SK-N-DZ (cell line): ENCODE measurements at regions not wholly inside any gene's neighbourhood (a gene's known extent, or its start where the extent isn't known, plus 50 kb on each side); places are given as distances from the start of the nearest gene placed in this dataset.
"Not testable (repeated sequence)": the region's sequence is repeated elsewhere in the genome, so short reads cannot be mapped to it uniquely, and the experiment has no call there.

Experiments used
- DNase-seq: peaks from one replicate; pipeline ENCODE4 v3.0.0-alpha.2; 2015; ENCODE audit warnings: low spot score

DNA sequence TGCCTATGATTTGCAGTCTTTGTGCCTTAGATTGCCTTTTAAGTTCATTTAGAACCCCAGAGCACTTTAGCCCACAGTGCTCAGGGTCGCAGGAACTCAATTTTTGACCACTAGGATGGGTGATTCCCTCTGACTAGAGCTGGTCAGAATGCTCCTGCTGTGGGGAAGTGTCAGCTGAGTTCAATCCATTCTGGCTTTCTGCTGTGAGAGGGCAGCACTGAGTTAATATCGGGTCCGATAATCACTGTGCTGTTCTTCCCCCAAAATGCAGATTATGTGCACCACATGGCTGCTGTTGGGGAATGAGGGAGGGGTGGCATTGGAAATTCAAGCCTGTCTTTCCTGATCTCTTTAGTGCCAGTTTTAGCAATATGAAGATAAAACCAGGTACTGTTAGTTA, 886.4 kb downstream of the DNAJB9 start:
- no peak for DNase-seq

- no peak for DNase-seq
Measured at GRCh38 chr7:109460296-109460695, 890.6 kb downstream of the DNAJB9 start.

DNA sequence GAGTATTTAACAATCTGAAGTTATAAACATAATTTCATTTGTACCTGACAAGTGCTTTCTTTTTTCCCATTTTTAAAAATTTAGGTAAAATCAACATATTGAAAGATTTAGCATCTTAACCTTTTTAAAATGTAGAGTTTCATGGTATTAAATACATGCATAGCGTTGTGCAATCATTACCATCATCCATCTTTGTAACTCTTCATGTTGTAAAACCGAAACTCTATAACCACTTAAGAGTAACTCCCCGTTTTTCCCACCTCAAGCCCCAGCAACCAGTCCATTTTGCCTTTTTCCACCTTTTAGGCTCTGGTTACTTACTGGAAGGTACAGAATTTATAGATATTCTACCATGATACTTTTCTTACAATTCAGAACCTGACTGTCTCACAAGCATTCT, 892.5 kb downstream of the DNAJB9 start:
- no peak for DNase-seq

- DNase-seq = not testable (repeated sequence)
Measured at GRCh38 chr7:109467729-109468128, 898.1 kb downstream of the DNAJB9 start.

- no peak for DNase-seq
Measured at GRCh38 chr7:109473172-109473571, 903.5 kb downstream of the DNAJB9 start.

- no peak for DNase-seq
Measured at GRCh38 chr7:109476409-109476808, 906.7 kb downstream of the DNAJB9 start.

DNA sequence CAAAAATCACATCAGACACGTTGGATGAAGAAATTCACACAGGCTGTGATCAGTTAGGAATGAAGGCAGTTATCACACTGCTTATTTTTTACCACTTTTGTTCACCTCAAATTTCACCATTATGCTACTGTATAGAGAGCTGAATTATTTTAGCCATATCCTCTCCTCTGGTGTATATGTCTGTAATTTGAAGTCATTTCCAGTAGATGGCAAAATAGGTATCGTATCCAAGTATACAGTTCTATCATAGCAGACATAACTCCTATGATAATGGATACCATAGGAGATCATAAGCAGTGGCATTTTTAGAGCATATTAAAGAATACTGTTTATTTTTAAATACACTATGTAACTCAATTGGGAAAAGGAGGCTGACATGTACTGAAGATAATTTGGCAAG, 909.7 kb downstream of the DNAJB9 start:
- DNase-seq = peak; percentile 14

DNA sequence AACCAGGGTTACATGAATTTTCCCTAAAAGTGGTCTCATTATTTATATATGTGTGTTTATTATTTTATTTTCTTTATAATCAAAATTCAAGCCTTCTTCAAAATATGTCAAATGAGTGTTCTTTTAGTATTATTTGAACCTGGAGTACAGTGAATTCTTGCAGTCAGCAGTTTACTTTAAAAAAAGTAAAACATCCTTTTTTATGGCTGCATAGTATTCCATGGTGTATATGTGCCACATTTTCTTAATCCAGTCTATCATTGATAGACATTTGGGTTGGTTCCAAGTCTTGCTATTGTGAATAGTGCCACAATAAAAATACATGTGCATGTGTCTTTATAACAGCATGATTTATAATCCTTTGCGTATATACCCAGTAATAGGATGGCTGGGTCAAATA, 920.9 kb downstream of the DNAJB9 start:
- not testable (repeated sequence) for DNase-seq

DNA sequence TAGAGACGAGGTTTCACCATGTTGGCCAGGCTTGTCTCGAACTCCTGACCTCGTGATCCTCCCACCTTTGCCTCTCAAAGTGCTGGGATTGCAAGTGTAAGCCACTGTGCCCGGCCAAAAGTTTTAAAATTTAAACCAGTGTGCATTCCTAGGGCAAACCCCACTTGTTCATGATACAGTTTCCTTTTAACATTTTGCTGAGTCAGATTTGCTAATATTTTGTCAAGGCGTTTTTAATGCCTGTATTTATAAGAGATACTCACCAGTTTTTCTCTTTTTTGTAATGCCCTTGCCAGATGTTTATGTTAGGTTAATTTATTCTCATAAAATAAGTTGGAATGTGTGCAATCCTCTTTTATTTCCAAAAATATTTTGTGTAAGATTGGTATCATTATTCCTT, 927.4 kb downstream of the DNAJB9 start:
- DNase-seq = no peak

DNA sequence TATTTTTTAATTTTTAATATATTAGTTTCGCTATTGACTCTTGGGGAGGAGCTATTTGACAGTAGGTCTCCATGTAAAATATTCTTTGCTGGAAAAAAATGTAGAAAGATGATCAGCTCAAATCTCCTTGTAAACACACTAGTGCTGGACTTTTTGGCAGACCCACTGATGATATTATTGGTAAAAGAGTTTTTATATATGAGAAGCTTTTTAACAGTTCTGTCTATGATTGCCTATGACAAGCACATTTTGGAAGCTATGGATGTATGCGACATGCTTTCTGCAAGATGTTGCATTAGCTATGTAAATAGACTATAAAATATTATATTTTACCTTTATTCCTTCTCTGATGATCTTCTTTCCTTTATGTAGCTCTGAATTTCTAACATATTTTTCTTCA, 928.5 kb downstream of the DNAJB9 start:
- DNase-seq = no peak

DNA sequence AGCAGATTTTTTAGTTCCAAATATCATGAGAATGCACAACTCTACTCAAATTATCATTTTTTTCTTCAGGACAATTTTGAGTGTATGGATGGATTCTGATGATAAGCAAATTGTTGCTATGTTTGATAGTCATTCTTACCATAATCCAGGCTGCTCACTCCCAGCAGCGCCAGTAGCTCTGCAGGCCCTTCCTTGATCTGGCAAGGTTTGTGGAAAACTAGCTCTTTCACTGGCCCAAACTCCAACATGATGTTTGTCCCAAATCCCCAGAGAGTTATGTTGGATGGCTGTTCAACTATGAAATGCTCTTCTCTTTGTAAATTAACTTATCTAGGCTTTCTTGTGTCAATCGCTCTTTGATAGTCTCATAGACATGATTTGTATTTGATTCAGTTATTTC, 933.7 kb downstream of the DNAJB9 start:
- DNase-seq = peak; percentile 54

GRCh38 chr7:109522585-109522984, 952.9 kb downstream of the DNAJB9 start:
- DNase-seq = no peak

GRCh38 chr7:109527833-109528232, 958.2 kb downstream of the DNAJB9 start:
- DNase-seq = no peak

- no peak for DNase-seq
Measured at GRCh38 chr7:109529712-109530111, 960.0 kb downstream of the DNAJB9 start.

- DNase-seq = no peak
Measured at GRCh38 chr7:109532262-109532992, 962.8 kb downstream of the DNAJB9 start.

GRCh38 chr7:109545686-109546085, 976.0 kb downstream of the DNAJB9 start:
- no peak for DNase-seq

- DNase-seq = no peak
Measured at GRCh38 chr7:109549471-109550193, 980.0 kb downstream of the DNAJB9 start.

GRCh38 chr7:109552017-109552416, 982.3 kb downstream of the DNAJB9 start:
- no peak for DNase-seq

DNA sequence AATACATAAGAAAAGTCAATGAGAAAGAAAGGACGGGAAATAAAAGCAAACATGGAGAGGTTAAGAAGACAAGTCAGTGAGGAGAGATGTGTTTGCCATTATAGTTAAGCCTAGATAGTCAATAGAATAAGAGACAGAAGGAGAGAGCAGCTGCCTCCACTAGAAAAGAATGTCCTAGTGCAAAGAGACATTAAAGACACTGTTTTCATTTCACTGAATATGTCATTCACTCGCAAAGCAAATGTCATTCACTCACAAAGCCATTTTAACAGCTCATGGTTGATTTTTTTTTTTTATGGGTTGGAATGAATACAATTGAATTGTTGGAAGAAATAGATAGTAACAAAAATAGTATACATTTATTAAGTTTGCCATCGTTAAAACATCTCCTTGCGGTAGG, 1007.6 kb downstream of the DNAJB9 start:
- DNase-seq = no peak

DNA sequence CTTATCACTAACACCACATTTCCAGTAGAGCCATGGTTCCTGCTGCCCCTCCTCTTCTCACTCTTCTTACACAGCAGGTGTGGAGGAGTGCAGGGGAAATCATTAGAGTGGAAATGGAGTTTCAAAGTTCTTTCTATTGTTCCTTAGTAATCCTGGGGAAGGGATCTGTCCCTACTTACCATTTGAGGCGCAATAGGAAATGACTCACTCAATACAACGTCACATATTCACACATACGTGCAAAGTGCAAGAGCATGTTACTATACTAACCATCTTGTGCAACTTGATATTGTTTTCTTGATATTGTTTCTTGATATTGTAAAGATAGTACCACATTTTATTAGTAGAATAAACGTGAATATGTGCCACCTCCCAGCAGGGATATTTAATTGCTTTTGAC, 1010.2 kb downstream of the DNAJB9 start:
- no peak for DNase-seq

- DNase-seq = no peak
Measured at GRCh38 chr7:109582211-109582610, 1012.5 kb downstream of the DNAJB9 start.

DNA sequence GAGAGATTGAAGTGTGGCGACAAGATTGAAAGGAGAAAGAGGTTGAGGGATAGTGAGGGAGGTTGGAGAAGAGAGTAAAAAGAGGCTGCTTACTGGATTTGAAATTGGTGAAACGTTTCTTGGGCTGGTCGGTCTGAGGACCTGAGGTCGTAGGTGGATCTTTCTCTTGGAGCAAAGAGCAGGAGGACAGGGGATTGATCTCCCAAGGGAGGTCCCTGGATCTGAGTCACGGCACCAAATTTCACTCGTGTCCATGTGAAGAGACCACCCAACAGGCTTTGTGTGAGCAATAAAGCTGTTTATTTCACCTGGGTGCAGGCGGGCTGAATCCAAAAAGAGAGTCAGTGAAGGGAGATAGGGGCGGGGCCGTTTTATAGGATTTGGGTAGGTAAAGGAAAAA, 1027.3 kb downstream of the DNAJB9 start:
- DNase-seq = not testable (repeated sequence)

GRCh38 chr7:109611656-109612055, 1042.0 kb downstream of the DNAJB9 start:
- no peak for DNase-seq
